Fibroblast of lung (primary cell): ENCODE measurements at regions not wholly inside any gene's neighbourhood (a gene's known extent, or its start where the extent isn't known, plus 50 kb on each side); places are given as distances from the start of the nearest gene placed in this dataset.

Experiments
- CTCF ChIP-seq, 2 donors: IDR thresholded peaks in 1 of 2; conservative IDR thresholded peaks in 1 of 2; 1 replicate in 1 of 2; 2 replicates in 1 of 2; pipeline ENCODE4 v1.5.1; 2011 to 2012; ENCODE audit warnings: low read length in 2 of 2, control low read depth in 1 of 2, inconsistent platforms in 1 of 2, low read depth in 1 of 2, mild to moderate bottlenecking in 1 of 2
- EZH2 ChIP-seq: IDR thresholded peaks from 2 replicates; pipeline ENCODE4 v1.5.1; 2012; ENCODE audit warnings: low read length, control low read depth, mild to moderate bottlenecking; ENCODE audit errors: missing control alignments

- no peak for TF ChIP-seq CTCF (conservative IDR thresholded peaks at IDR 0.05 in 1 of 2, IDR thresholded peaks at IDR 0.05 in 1 of 2; ENCODE audit: low read depth in 1 of 2, low read length in 2 of 2)
- no peak for TF ChIP-seq EZH2
These were observed 728.1 kb downstream of the BRD1 start for GRCh38 chr22:49099496-49100124.
